Karpas-422 (cell line): ENCODE measurements at regions not wholly inside any gene's neighbourhood (a gene's known extent, or its start where the extent isn't known, plus 50 kb on each side); places are given as distances from the start of the nearest gene placed in this dataset.

Experiments used
- DNase-seq: peaks from one replicate; pipeline ENCODE4 v3.0.0-alpha.2; 2015
- H2AFZ ChIP-seq: fragments of 200-600 bp; sonication (generic); 2 replicates; pipeline ENCODE4 v1.6.1; 2014; ENCODE audit warnings: antibody characterized with exemption, low read length, mixed read lengths
- H3K27ac ChIP-seq: fragments of 200-600 bp; sonication (generic); 2 replicates; pipeline ENCODE4 v1.5.1; 2014; ENCODE audit warnings: mild to moderate bottlenecking, low read length, moderate library complexity
- H3K27me3 ChIP-seq: fragments of 200-600 bp; sonication (generic); 2 replicates; pipeline ENCODE4 v1.6.1; 2014; ENCODE audit warnings: low read length, mixed read lengths
- H3K36me3 ChIP-seq: fragments of 200-600 bp; sonication (generic); 2 replicates; pipeline ENCODE4 v1.6.1; 2014; ENCODE audit warnings: low read length, mixed read lengths; ENCODE audit not compliant: insufficient read depth
- H3K4me1 ChIP-seq: fragments of 200-600 bp; sonication (generic); 2 replicates; pipeline ENCODE4 v1.6.1; 2014; ENCODE audit warnings: mild to moderate bottlenecking, low read length, mixed read lengths
- H3K4me2 ChIP-seq: fragments of 200-600 bp; sonication (generic); 2 replicates; pipeline ENCODE4 v1.6.1; 2014; ENCODE audit warnings: low read length, low read depth, mild to moderate bottlenecking; ENCODE audit not compliant: poor library complexity, severe bottlenecking
- H3K4me3 ChIP-seq: fragments of 200-600 bp; sonication (generic); 2 replicates; pipeline ENCODE4 v1.5.1; 2014; ENCODE audit warnings: mild to moderate bottlenecking, antibody characterized with exemption, low read length, mixed read lengths
- H3K79me2 ChIP-seq: fragments of 200-600 bp; sonication (generic); 2 replicates; pipeline ENCODE4 v1.6.1; 2014; ENCODE audit warnings: mild to moderate bottlenecking, low read length, mixed read lengths
- H3K9ac ChIP-seq: fragments of 200-600 bp; sonication (generic); 2 replicates; pipeline ENCODE4 v1.6.0; 2014; ENCODE audit warnings: low read length
- H3K9me2 ChIP-seq: fragments of 200-600 bp; sonication (generic), shearing (Covaris generic); replicated peaks from 2 replicates; pipeline ENCODE4 v1.6.0; 2014; ENCODE audit warnings: mild to moderate bottlenecking, low read length, moderate library complexity; ENCODE audit not compliant: insufficient read depth
- H3K9me3 ChIP-seq: fragments of 300-700, 200-600 bp; sonication (generic); 2 replicates; pipeline ENCODE4 v1.6.1; 2014; ENCODE audit warnings: low read length, mixed read lengths
- H4K20me1 ChIP-seq: fragments of 200-600 bp; sonication (generic); 2 replicates; pipeline ENCODE4 v1.6.1; 2014; ENCODE audit warnings: mild to moderate bottlenecking, antibody characterized with exemption, low read length, low read depth; ENCODE audit not compliant: insufficient read depth

DNA sequence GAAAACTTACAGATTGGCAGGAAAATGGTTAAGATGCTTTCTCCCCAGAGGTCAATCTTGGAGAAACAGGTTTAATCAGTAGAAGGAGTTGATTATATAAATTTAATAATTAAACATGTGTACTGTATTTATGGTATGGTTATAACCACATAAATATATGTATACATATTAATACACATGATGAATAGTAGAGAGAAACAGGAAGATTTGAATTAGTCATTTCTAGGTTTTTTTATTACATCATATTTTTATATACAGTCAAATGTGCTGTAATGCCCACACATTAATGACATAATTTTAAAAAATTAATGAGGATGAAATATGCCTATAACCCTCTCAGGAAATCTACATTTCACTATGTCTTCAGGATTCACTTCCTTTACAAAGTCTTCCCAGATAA lies 229.7 kb downstream of the IKZF2 start:
- DNase-seq = no peak
- H3K79me2 ChIP-seq = no peaks in the 10 kb centered on the region
- H2AFZ ChIP-seq = no peak overlapping the region
- no peaks in the 10 kb centered on the region for H3K9me3 ChIP-seq
- no peak overlapping the region for H3K27ac ChIP-seq
- no peak overlapping the region for H3K4me3 ChIP-seq
- no peaks in the 10 kb centered on the region for H4K20me1 ChIP-seq
- no peaks in the 10 kb centered on the region for H3K36me3 ChIP-seq
- H3K9me2 ChIP-seq = no peaks in the 10 kb centered on the region
- no peaks in the 10 kb centered on the region for H3K27me3 ChIP-seq
- no peak overlapping the region for H3K9ac ChIP-seq
- H3K4me1 ChIP-seq = no peaks in the 10 kb centered on the region
- no peak overlapping the region for H3K4me2 ChIP-seq

DNA sequence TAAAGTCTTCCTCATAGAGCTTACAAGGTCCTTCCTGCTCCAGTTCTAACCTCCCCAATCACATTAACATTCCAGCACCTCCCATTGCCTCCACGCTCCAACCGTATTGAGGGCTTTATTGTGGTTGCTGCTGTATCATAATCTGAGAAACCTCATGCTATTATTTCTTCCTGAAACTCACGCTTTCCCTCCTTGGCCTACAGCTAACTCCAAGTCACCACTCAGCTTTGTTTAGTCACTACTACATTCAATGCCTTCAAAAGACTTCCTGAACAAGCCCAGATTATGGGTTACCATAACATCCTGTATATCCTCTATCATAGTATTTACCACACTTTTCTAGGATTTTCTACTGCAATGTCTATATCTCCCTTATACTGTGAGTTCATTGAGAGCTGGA lies 230.4 kb downstream of the IKZF2 start:
- no peaks in the 10 kb centered on the region for H3K9me3 ChIP-seq
- H3K27me3 ChIP-seq = no peaks in the 10 kb centered on the region
- H4K20me1 ChIP-seq = no peaks in the 10 kb centered on the region
- H3K9ac ChIP-seq = no peak overlapping the region
- no peak overlapping the region for H3K4me2 ChIP-seq
- H3K4me1 ChIP-seq = no peaks in the 10 kb centered on the region
- no peaks in the 10 kb centered on the region for H3K79me2 ChIP-seq
- H3K36me3 ChIP-seq = no peaks in the 10 kb centered on the region
- H3K27ac ChIP-seq = no peak overlapping the region
- no peak for DNase-seq
- no peak overlapping the region for H3K4me3 ChIP-seq
- H3K9me2 ChIP-seq = no peaks in the 10 kb centered on the region
- no peak overlapping the region for H2AFZ ChIP-seq

DNA sequence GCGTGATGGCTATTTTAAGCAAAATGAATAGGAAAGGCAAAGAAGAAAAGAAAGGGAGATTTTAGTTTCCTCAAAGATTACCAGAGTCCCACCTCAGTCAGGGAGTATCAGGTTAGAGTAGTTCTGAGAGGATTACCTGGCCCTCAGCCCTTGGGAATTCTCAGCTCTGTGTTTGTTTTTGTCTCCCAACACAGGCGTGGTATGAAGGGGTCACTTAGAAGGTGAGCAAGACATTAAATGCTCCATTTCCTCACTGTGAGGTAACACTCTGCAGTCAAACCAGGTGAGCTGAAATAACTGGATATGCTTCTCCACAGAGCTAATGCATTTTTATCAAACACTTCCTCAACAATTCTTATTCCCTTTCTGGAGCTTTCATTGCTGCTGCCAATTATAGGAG lies 232.2 kb downstream of the IKZF2 start:
- no peaks in the 10 kb centered on the region for H3K27me3 ChIP-seq
- no peaks in the 10 kb centered on the region for H3K9me3 ChIP-seq
- H2AFZ ChIP-seq = no peak overlapping the region
- H3K4me2 ChIP-seq = no peak overlapping the region
- H3K4me1 ChIP-seq = no peaks in the 10 kb centered on the region
- H3K9ac ChIP-seq = no peak overlapping the region
- H3K79me2 ChIP-seq = no peaks in the 10 kb centered on the region
- no peak overlapping the region for H3K4me3 ChIP-seq
- no peak for DNase-seq
- no peaks in the 10 kb centered on the region for H4K20me1 ChIP-seq
- H3K36me3 ChIP-seq = no peaks in the 10 kb centered on the region
- no peaks in the 10 kb centered on the region for H3K9me2 ChIP-seq
- H3K27ac ChIP-seq = no peak overlapping the region

DNA sequence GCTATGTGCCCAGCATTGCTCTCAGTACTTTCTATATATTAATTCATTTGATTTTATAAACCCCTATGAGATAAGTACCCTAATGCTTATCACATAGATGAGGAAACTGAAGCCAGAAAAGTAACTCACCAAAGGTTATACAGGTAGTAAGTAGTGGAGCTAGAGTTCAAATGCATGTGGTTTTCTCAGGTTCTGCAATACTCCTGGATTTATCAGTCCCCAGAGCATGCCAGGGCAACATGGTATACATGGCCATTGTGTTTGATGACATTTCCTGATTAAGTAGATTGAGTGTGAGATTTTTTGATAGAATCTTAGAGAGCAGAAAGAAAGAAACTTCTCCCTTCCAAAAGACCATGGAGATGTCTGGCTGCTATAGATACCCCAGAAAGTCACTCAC lies 233.1 kb downstream of the IKZF2 start:
- Histone ChIP-seq H3K27me3 (no peaks in the 10 kb centered on the region), H3K4me3 (no peak overlapping the region), H3K9ac (no peak overlapping the region), H4K20me1 (no peaks in the 10 kb centered on the region), H3K4me1 (no peaks in the 10 kb centered on the region), H3K79me2 (no peaks in the 10 kb centered on the region), H3K27ac (no peak overlapping the region), H3K9me3 (no peaks in the 10 kb centered on the region), H3K36me3 (no peaks in the 10 kb centered on the region), H2AFZ (no peak overlapping the region), H3K4me2 (no peak overlapping the region), H3K9me2 (no peaks in the 10 kb centered on the region)
- no peak for DNase-seq

DNA sequence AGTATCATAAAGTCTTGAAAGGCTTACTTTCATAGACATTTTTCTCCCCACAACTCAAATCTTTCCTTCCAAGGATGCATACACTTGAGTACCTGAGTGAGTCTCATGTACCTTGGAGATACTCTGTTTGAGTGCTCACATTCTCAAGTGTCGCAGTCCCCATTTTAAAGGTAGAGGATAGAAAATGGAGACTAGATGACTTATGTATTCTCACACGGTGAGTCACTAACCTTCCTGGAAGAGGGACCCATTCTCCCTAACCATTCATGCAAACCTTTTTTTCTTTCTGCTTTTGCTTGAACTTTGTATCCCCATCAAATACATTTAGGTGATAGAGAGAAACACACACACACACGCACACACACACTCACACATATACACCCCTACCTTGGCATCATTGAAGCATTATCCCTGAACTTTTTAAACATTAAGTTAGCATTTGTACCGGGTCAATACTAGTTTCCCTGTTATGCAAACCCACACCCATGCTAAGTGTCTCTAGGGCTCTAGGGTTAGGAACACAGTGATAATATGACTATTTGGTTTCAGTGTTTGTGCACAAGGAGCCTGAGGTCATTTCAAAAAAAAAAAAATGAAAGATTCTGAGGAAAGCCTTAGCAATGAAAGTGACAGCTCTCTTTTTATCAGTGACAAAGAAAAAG lies 236.2 kb downstream of the IKZF2 start:
- Histone ChIP-seq H3K36me3 (no peaks in the 10 kb centered on the region), H3K9ac (no peak overlapping the region), H3K9me3 (no peaks in the 10 kb centered on the region), H3K4me2 (no peak overlapping the region), H4K20me1 (no peaks in the 10 kb centered on the region), H3K4me1 (no peaks in the 10 kb centered on the region), H3K27ac (no peak overlapping the region), H2AFZ (no peak overlapping the region), H3K27me3 (no peaks in the 10 kb centered on the region), H3K9me2 (no peaks in the 10 kb centered on the region), H3K79me2 (no peaks in the 10 kb centered on the region), H3K4me3 (no peak overlapping the region)
- DNase-seq = no peak

DNA sequence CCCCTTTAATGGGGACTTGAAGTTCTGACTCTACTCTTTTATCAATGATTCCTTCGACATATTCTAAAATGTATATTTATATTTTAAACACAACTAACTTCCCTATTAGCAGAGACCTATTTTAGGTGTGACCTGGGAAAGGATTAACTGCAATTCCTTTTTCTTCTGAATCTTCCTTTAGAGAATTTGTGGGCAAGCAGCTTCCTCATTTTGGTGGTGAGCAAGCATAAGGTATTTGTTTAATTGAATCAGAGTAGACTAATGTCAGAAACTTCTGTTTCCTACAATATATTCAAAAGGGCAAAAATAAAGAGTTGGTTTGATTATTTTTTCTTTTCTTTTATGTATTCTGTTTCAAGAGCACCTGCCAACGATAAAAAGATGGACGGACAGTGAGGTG lies 237.0 kb downstream of the IKZF2 start:
- Histone ChIP-seq H3K36me3 (no peaks in the 10 kb centered on the region), H3K4me3 (no peak overlapping the region), H3K27ac (no peak overlapping the region), H3K79me2 (no peaks in the 10 kb centered on the region), H3K9me3 (no peaks in the 10 kb centered on the region), H3K9ac (no peak overlapping the region), H3K4me1 (no peaks in the 10 kb centered on the region), H3K9me2 (no peaks in the 10 kb centered on the region), H4K20me1 (no peaks in the 10 kb centered on the region), H2AFZ (no peak overlapping the region), H3K4me2 (no peak overlapping the region), H3K27me3 (no peaks in the 10 kb centered on the region)
- DNase-seq = no peak

DNA sequence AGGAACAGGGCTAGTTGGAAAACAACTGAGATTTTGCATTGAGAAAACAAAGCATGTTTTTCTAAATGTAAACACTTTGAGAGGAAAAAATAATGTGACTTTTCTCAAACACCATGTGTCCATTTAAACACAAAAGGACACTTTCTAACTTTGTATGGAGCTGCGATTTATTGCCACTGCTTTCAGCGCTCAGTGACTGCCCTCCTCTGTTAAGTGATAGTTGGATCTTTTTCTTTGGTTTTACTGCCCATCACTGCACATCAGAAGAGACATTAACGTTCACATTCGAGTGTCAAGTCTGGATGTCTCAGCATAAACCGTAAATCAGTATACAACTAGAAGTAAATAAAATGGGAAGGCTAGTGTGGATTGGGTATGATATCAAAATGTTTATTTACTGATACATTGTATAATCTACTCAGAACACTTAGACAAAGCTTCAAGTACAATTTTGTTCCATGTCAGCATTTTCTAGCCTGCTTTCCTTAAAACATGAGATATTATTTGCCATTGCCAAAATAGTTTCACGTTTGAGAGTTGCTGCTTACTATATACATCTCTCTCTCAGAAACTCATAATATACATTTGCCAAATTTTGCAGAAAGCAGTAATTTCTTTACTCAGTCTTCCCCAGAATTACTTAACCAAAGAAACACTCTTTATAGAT lies 237.6 kb downstream of the IKZF2 start:
- Histone ChIP-seq H3K4me1 (no peaks in the 10 kb centered on the region), H3K4me2 (no peak overlapping the region), H3K27ac (no peak overlapping the region), H3K36me3 (no peaks in the 10 kb centered on the region), H4K20me1 (no peaks in the 10 kb centered on the region), H3K79me2 (no peaks in the 10 kb centered on the region), H3K4me3 (no peak overlapping the region), H2AFZ (no peak overlapping the region), H3K27me3 (no peaks in the 10 kb centered on the region), H3K9ac (no peak overlapping the region), H3K9me3 (no peaks in the 10 kb centered on the region), H3K9me2 (no peaks in the 10 kb centered on the region)
- DNase-seq = no peak

DNA sequence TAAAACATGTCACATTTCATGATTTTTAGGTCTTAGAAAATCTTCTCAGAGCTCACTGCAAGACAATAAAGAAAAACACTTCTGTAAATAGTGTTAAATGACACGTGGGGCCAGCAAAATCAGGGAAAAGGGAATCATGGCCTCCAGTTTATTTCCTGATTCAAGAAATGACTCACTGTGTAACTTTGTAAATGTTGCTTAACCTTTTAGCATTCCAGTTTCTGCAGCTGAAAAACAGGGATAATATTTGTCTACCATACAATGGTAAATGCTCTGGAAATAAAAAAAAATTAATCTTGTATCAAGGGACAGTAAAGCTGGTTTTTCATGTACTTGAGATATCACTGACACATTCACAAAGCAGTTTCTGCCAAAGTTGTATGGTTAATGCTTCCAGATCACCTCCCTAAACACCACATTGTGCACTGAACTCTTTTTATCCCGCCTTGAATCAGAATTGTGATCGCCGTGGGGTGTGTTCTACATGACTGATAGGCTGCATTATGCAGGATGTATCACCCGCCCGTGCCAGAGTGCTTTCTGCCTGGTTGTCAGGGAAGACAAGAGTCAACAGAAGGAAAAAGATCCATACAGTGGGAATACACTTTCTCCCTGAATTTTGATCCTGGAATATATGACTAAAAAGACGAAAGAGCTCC lies 238.8 kb downstream of the IKZF2 start:
- Histone ChIP-seq H4K20me1 (no peaks in the 10 kb centered on the region), H3K9ac (no peak overlapping the region), H3K4me2 (no peak overlapping the region), H3K4me3 (no peak overlapping the region), H3K27ac (no peak overlapping the region), H3K27me3 (no peaks in the 10 kb centered on the region), H3K9me2 (no peaks in the 10 kb centered on the region), H3K79me2 (no peaks in the 10 kb centered on the region), H3K9me3 (no peaks in the 10 kb centered on the region), H2AFZ (no peak overlapping the region), H3K4me1 (no peaks in the 10 kb centered on the region), H3K36me3 (no peaks in the 10 kb centered on the region)
- no peak for DNase-seq
